Suprapubic skin (tissue), 3 donors: ENCODE measurements at regions not wholly inside any gene's neighbourhood (a gene's known extent, or its start where the extent isn't known, plus 50 kb on each side); places are given as distances from the start of the nearest gene placed in this dataset.

Source experiments
- POLR2A ChIP-seq, 2 donors: fragments of 450-650 bp; IDR thresholded peaks; one replicate each; pipeline ENCODE4 v1.6.1; 2017; ENCODE audit warnings: antibody characterized with exemption in 2 of 2, mild to moderate bottlenecking in 2 of 2, moderate library complexity in 2 of 2
- TF ChIP-seq, protein P1 (sequence below), 2 donors: fragments of 200-600 bp in 1 of 2; fragments of 450-650 bp in 1 of 2; sonication (generic) in 1 of 2; IDR thresholded peaks; one replicate each; pipeline ENCODE4 v1.5.1; 2016 to 2019; ENCODE audit warnings: antibody characterized with exemption in 2 of 2, mild to moderate bottlenecking in 1 of 2, moderate library complexity in 1 of 2

DNA sequence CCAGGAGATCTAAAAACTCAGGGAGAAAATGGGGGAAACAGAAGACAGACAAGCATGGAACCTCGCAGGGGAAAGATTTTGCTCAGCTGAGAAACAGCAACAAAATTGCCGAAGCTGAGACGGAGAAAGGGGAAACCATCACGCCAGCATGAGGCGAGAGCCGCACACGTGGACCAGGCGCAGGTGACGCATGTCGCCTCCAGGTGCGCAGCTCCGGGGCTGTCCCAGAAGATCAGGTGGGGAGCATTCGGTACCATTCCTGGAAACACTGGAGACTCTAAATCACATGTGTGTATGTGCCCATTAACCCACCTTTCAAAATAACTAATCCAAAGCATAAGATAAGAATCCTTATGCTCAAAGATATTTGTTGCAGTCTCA, 121.7 kb downstream of the BRD1 start:
- TF ChIP-seq, protein P1, sequence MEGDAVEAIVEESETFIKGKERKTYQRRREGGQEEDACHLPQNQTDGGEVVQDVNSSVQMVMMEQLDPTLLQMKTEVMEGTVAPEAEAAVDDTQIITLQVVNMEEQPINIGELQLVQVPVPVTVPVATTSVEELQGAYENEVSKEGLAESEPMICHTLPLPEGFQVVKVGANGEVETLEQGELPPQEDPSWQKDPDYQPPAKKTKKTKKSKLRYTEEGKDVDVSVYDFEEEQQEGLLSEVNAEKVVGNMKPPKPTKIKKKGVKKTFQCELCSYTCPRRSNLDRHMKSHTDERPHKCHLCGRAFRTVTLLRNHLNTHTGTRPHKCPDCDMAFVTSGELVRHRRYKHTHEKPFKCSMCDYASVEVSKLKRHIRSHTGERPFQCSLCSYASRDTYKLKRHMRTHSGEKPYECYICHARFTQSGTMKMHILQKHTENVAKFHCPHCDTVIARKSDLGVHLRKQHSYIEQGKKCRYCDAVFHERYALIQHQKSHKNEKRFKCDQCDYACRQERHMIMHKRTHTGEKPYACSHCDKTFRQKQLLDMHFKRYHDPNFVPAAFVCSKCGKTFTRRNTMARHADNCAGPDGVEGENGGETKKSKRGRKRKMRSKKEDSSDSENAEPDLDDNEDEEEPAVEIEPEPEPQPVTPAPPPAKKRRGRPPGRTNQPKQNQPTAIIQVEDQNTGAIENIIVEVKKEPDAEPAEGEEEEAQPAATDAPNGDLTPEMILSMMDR (IDR thresholded peaks at IDR 0.05): no peak
- TF ChIP-seq POLR2A (IDR thresholded peaks at IDR 0.05): no peak
